ENCODE measurements at regions not wholly inside any gene's neighbourhood (a gene's known extent, or its start where the extent isn't known, plus 50 kb on each side); places are given as distances from the start of the nearest gene placed in this dataset.

GRCh38 chr4:95957054-95957453 is 117.2 kb downstream of the PDHA2 start:
- Histone ChIP-seq H3K27me3 (no peaks in the 10 kb centered on the region), H3K4me2 (no peak overlapping the region), H3K27ac (no peak overlapping the region), H3K4me1 (ENCODE audit: insufficient read depth) (no peaks in the 10 kb centered on the region), H2AFZ (no peak overlapping the region), H3K9me2 (replicated peaks; ENCODE audit: insufficient read depth) (no peaks in the 10 kb centered on the region), H3K36me3 (replicated peaks; ENCODE audit: insufficient read depth, low read depth) (no peaks in the 10 kb centered on the region), H3K4me3 (no peak overlapping the region), H4K20me1 (ENCODE audit: insufficient read depth, poor library complexity, severe bottlenecking) (no peaks in the 10 kb centered on the region), H3K9me3 (ENCODE audit: low read depth) (no peaks in the 10 kb centered on the region), H3K79me2 (no peaks in the 10 kb centered on the region)
- TF ChIP-seq EZH2 (IDR thresholded peaks at IDR 0.05; ENCODE audit: borderline replicate concordance) (no peak), CTCF (IDR thresholded peaks at IDR 0.05; ENCODE audit: poor library complexity) (no peak), EZH2phosphoT487 (IDR thresholded peaks at IDR 0.05; ENCODE audit: low read depth, severe bottlenecking, unreplicated experiment) (no peak)
- WGBS (ENCODE audit: low lambda C conversion rate, missing lambda C conversion rate), result 80% methylated on average over 4 of the region's 4 CpGs
- DNase-seq (ENCODE audit: low spot score), result no peak

- 96% methylated on average over 3 of the region's 3 CpGs for WGBS (ENCODE audit: low lambda C conversion rate, missing lambda C conversion rate)
- Histone ChIP-seq H4K20me1 (ENCODE audit: insufficient read depth, poor library complexity, severe bottlenecking) (no peaks in the 10 kb centered on the region), H3K27ac (no peak overlapping the region), H3K9me2 (replicated peaks; ENCODE audit: insufficient read depth) (no peaks in the 10 kb centered on the region), H3K4me1 (ENCODE audit: insufficient read depth) (no peaks in the 10 kb centered on the region), H3K4me3 (no peak overlapping the region), H3K36me3 (replicated peaks; ENCODE audit: insufficient read depth, low read depth) (no peaks in the 10 kb centered on the region), H2AFZ (no peak overlapping the region), H3K27me3 (no peaks in the 10 kb centered on the region), H3K79me2 (no peaks in the 10 kb centered on the region), H3K4me2 (no peak overlapping the region), H3K9me3 (ENCODE audit: low read depth) (no peaks in the 10 kb centered on the region)
- TF ChIP-seq CTCF (IDR thresholded peaks at IDR 0.05; ENCODE audit: poor library complexity) (no peak), EZH2 (IDR thresholded peaks at IDR 0.05; ENCODE audit: borderline replicate concordance) (no peak), EZH2phosphoT487 (IDR thresholded peaks at IDR 0.05; ENCODE audit: low read depth, severe bottlenecking, unreplicated experiment) (no peak)
- DNase-seq (ENCODE audit: low spot score), result no peak
Observed at GRCh38 chr4:95957759-95958158, 117.9 kb downstream of the PDHA2 start.

GRCh38 chr4:95959182-95959581 is 119.3 kb downstream of the PDHA2 start:
- H3K27ac ChIP-seq, result no peak overlapping the region
- TF ChIP-seq EZH2 (IDR thresholded peaks at IDR 0.05; ENCODE audit: borderline replicate concordance), result no peak
- no peak for TF ChIP-seq EZH2phosphoT487 (IDR thresholded peaks at IDR 0.05; ENCODE audit: low read depth, severe bottlenecking, unreplicated experiment)
- TF ChIP-seq CTCF (IDR thresholded peaks at IDR 0.05; ENCODE audit: poor library complexity), result no peak
- H3K79me2 ChIP-seq, result no peaks in the 10 kb centered on the region
- H3K9me2 ChIP-seq (replicated peaks; ENCODE audit: insufficient read depth), result no peaks in the 10 kb centered on the region
- no peaks in the 10 kb centered on the region for H3K9me3 ChIP-seq (ENCODE audit: low read depth)
- no peak for DNase-seq (ENCODE audit: low spot score)
- 93% methylated on average over 2 of the region's 2 CpGs for WGBS (ENCODE audit: low lambda C conversion rate, missing lambda C conversion rate)
- H4K20me1 ChIP-seq (ENCODE audit: insufficient read depth, poor library complexity, severe bottlenecking), result no peaks in the 10 kb centered on the region
- no peaks in the 10 kb centered on the region for H3K27me3 ChIP-seq
- H2AFZ ChIP-seq, result no peak overlapping the region
- no peaks in the 10 kb centered on the region for H3K36me3 ChIP-seq (replicated peaks; ENCODE audit: insufficient read depth, low read depth)
- no peaks in the 10 kb centered on the region for H3K4me1 ChIP-seq (ENCODE audit: insufficient read depth)
- no peak overlapping the region for H3K4me2 ChIP-seq
- H3K4me3 ChIP-seq, result no peak overlapping the region

- Histone ChIP-seq H3K4me1 (ENCODE audit: insufficient read depth) (no peaks in the 10 kb centered on the region), H3K27me3 (no peaks in the 10 kb centered on the region), H3K9me2 (replicated peaks; ENCODE audit: insufficient read depth) (no peaks in the 10 kb centered on the region), H3K79me2 (no peaks in the 10 kb centered on the region), H3K27ac (no peak overlapping the region), H3K4me2 (no peak overlapping the region), H3K4me3 (no peak overlapping the region), H2AFZ (no peak overlapping the region), H4K20me1 (ENCODE audit: insufficient read depth, poor library complexity, severe bottlenecking) (no peaks in the 10 kb centered on the region), H3K9me3 (ENCODE audit: low read depth) (no peaks in the 10 kb centered on the region), H3K36me3 (replicated peaks; ENCODE audit: insufficient read depth, low read depth) (no peaks in the 10 kb centered on the region)
- TF ChIP-seq EZH2 (IDR thresholded peaks at IDR 0.05; ENCODE audit: borderline replicate concordance) (no peak), EZH2phosphoT487 (IDR thresholded peaks at IDR 0.05; ENCODE audit: low read depth, severe bottlenecking, unreplicated experiment) (no peak), CTCF (IDR thresholded peaks at IDR 0.05; ENCODE audit: poor library complexity) (no peak)
- no peak for DNase-seq (ENCODE audit: low spot score)
- WGBS (ENCODE audit: low lambda C conversion rate, missing lambda C conversion rate), result 88% methylated on average over 2 of the region's 2 CpGs
Observed at GRCh38 chr4:95959633-95960032, 119.7 kb downstream of the PDHA2 start.
